ENCODE measurements at regions not wholly inside any gene's neighbourhood (a gene's known extent, or its start where the extent isn't known, plus 50 kb on each side); places are given as distances from the start of the nearest gene placed in this dataset.

DNA sequence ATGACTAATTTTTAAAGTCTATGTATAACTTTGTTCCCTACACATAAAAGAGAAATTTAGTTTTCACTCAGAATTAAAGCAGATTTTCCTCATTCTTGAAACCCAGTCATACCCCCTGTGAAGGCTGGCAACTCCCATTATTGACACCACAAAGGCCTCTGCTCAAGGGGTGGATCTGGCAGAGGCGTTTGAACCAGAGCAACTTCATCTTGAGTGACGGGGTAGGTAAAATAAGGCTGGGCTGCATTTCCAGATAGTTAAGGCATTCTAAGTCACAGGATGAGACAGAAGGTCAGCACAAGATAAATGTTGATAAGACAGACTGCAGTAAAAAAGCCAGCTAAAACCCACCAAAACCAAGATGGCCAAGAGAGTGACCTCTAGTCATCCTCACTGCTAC lies 177.2 kb upstream of the OR13F1 start:
- H3K4me3 Mint-ChIP-seq = no peak overlapping the region
- no peak overlapping the region for H3K27ac ChIP-seq (ENCODE audit: low read length)
- H3K4me1 Mint-ChIP-seq = no peaks in the 10 kb centered on the region
- no peaks in the 10 kb centered on the region for H3K9me3 ChIP-seq (ENCODE audit: control insufficient read depth, insufficient read depth, low read length)
- no peaks in the 10 kb centered on the region for H3K36me3 ChIP-seq (ENCODE audit: control insufficient read depth, insufficient read depth, low read length)
- H3K4me3 ChIP-seq (ENCODE audit: low read length) = no peak overlapping the region
- H3K27me3 ChIP-seq (ENCODE audit: control insufficient read depth, insufficient read depth, low read length) = no peaks in the 10 kb centered on the region
- no peaks in the 10 kb centered on the region for H3K36me3 Mint-ChIP-seq
- DNase-seq (no peak), ATAC-seq (no peak)
- H3K9me3 Mint-ChIP-seq = peaks cover 12 to 13% of the 10 kb centered on the region in 2 donors
- TF ChIP-seq, protein P1, sequence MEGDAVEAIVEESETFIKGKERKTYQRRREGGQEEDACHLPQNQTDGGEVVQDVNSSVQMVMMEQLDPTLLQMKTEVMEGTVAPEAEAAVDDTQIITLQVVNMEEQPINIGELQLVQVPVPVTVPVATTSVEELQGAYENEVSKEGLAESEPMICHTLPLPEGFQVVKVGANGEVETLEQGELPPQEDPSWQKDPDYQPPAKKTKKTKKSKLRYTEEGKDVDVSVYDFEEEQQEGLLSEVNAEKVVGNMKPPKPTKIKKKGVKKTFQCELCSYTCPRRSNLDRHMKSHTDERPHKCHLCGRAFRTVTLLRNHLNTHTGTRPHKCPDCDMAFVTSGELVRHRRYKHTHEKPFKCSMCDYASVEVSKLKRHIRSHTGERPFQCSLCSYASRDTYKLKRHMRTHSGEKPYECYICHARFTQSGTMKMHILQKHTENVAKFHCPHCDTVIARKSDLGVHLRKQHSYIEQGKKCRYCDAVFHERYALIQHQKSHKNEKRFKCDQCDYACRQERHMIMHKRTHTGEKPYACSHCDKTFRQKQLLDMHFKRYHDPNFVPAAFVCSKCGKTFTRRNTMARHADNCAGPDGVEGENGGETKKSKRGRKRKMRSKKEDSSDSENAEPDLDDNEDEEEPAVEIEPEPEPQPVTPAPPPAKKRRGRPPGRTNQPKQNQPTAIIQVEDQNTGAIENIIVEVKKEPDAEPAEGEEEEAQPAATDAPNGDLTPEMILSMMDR (IDR thresholded peaks at IDR 0.05) = no peak
- no peak overlapping the region for H3K27ac Mint-ChIP-seq
- H3K27me3 Mint-ChIP-seq (ENCODE audit: low read depth in 2 of 2) = no peaks in the 10 kb centered on the region
- intact Hi-C loops (cut with micrococcal nuclease) = no loop called here
- H3K4me1 ChIP-seq (ENCODE audit: control insufficient read depth, insufficient read depth, low read length) = no peaks in the 10 kb centered on the region
- WGBS (ENCODE audit: insufficient coverage) = 86% methylated on average over 2 of the region's 2 CpGs

DNA sequence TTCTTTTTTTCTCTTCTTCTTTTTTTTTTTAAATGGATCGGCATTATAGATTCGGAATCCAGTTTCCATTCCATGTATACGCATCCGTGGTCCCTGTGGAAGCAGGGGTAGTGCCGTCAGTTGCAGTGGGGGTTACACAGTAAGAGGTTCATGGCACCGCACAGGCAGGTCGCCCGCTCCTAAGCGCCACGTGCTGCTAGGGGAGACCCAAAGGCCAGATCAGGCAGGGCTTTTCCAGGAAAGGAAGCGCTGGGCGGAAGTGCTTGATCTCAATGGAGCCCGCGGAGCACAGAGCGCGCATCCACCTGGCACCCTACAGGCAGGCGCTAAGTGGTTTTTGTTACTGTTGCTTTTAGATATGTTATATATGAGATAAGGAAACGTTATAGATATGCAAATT lies 174.8 kb upstream of the OR13F1 start:
- peaks cover 13 to 14% of the 10 kb centered on the region in 2 donors for H3K9me3 Mint-ChIP-seq
- Histone ChIP-seq H3K27me3 (ENCODE audit: control insufficient read depth, insufficient read depth, low read length) (no peaks in the 10 kb centered on the region), H3K4me3 (ENCODE audit: low read length) (no peak overlapping the region), H3K27ac (ENCODE audit: low read length) (no peak overlapping the region), H3K36me3 (ENCODE audit: control insufficient read depth, insufficient read depth, low read length) (no peaks in the 10 kb centered on the region), H3K9me3 (ENCODE audit: control insufficient read depth, insufficient read depth, low read length) (no peaks in the 10 kb centered on the region), H3K4me1 (ENCODE audit: control insufficient read depth, insufficient read depth, low read length) (no peaks in the 10 kb centered on the region)
- no peaks in the 10 kb centered on the region for H3K4me1 Mint-ChIP-seq
- H3K4me3 Mint-ChIP-seq = no peak overlapping the region
- TF ChIP-seq, protein P1 (IDR thresholded peaks at IDR 0.05) = no peak
- WGBS (ENCODE audit: insufficient coverage) = 93% methylated on average over 17 of the region's 18 CpGs
- H3K27ac Mint-ChIP-seq = no peak overlapping the region
- DNase-seq (no peak), ATAC-seq (no peak)
- intact Hi-C loops (cut with micrococcal nuclease) = no loop called here
- H3K27me3 Mint-ChIP-seq (ENCODE audit: low read depth in 2 of 2) = no peaks in the 10 kb centered on the region
- H3K36me3 Mint-ChIP-seq = no peaks in the 10 kb centered on the region

DNA sequence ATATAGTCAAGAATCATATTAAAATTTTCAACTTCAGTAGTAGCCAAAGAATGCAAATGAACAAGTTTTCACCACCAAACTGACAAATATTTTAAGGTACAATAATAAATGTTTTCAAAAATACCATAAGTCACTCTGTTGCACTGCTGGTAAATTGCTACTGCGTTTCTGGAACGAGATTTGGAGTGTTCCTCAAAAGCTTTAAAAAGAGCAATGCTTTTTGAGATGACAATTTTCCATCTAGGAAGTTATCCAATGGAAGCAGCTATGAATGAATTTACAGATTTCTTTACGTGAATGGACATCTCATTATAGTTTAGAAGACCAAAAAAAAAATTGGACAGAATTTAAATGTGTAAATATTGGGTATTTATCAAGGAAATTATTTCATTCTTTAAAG lies 173.2 kb upstream of the OR13F1 start:
- Histone ChIP-seq H3K27me3 (ENCODE audit: control insufficient read depth, insufficient read depth, low read length) (no peaks in the 10 kb centered on the region), H3K9me3 (ENCODE audit: control insufficient read depth, insufficient read depth, low read length) (no peaks in the 10 kb centered on the region), H3K27ac (ENCODE audit: low read length) (no peak overlapping the region), H3K36me3 (ENCODE audit: control insufficient read depth, insufficient read depth, low read length) (no peaks in the 10 kb centered on the region), H3K4me3 (ENCODE audit: low read length) (no peak overlapping the region), H3K4me1 (ENCODE audit: control insufficient read depth, insufficient read depth, low read length) (no peaks in the 10 kb centered on the region)
- Mint-ChIP-seq H3K27me3 (ENCODE audit: low read depth in 2 of 2) (no peaks in the 10 kb centered on the region), H3K4me3 (no peak overlapping the region), H3K9me3 (peaks cover 17 to 18% of the 10 kb centered on the region in 2 donors), H3K36me3 (no peaks in the 10 kb centered on the region), H3K27ac (no peak overlapping the region), H3K4me1 (no peaks in the 10 kb centered on the region)
- intact Hi-C loops (cut with micrococcal nuclease) = no loop called here
- no peak for DNase-seq
- TF ChIP-seq, protein P1 (IDR thresholded peaks at IDR 0.05) = no peak
- 72% methylated on average over 3 of the region's 3 CpGs for WGBS (ENCODE audit: insufficient coverage)
- ATAC-seq = no peak

DNA sequence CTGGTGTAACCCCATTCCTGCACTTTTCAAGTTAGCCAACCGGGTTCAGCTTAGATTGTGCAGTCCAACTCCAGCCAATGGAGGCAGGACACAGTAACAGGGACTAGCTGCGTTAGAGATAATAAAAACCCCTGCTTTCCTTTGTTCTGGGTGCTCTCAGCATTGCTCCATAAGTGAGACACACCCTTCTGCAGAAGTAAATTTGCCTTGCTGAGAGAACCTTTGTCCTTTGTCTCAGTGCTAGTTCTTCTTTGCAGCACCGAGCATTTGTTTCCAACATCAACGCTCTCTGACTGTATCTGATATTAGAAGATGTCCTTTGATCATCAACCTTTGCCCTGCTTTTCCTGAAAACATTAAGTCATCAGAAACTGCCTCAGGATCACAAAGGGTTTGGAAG lies 169.5 kb upstream of the OR13F1 start:
- intact Hi-C loops (cut with micrococcal nuclease) = no loop called here
- no peaks in the 10 kb centered on the region for H3K4me1 ChIP-seq (ENCODE audit: control insufficient read depth, insufficient read depth, low read length)
- DNase-seq (no peak), ATAC-seq (no peak)
- no peaks in the 10 kb centered on the region for H3K9me3 ChIP-seq (ENCODE audit: control insufficient read depth, insufficient read depth, low read length)
- Mint-ChIP-seq H3K27me3 (ENCODE audit: low read depth in 2 of 2) (no peaks in the 10 kb centered on the region), H3K27ac (no peak overlapping the region), H3K4me3 (no peak overlapping the region), H3K36me3 (no peaks in the 10 kb centered on the region), H3K4me1 (no peaks in the 10 kb centered on the region), H3K9me3 (peaks cover 13 to 18% of the 10 kb centered on the region in 2 donors)
- no peak overlapping the region for H3K27ac ChIP-seq (ENCODE audit: low read length)
- no peaks in the 10 kb centered on the region for H3K36me3 ChIP-seq (ENCODE audit: control insufficient read depth, insufficient read depth, low read length)
- TF ChIP-seq, protein P1 (IDR thresholded peaks at IDR 0.05) = no peak
- no peak overlapping the region for H3K4me3 ChIP-seq (ENCODE audit: low read length)
- 82% methylated on average over 4 of the region's 4 CpGs for WGBS (ENCODE audit: insufficient coverage)
- H3K27me3 ChIP-seq (ENCODE audit: control insufficient read depth, insufficient read depth, low read length) = no peaks in the 10 kb centered on the region
